HT1080 (cell line): ENCODE measurements at regions not wholly inside any gene's neighbourhood (a gene's known extent, or its start where the extent isn't known, plus 50 kb on each side); places are given as distances from the start of the nearest gene placed in this dataset.

Experiments
- DNase-seq: peaks from one replicate; pipeline ENCODE4 v3.0.0-alpha.2; 2015; ENCODE audit warnings: low read depth

- no peak for DNase-seq
Observed at GRCh38 chr4:22336822-22337221, 179.0 kb downstream of the ADGRA3 start.

GRCh38 chr4:22334155-22334554 lies 181.7 kb downstream of the ADGRA3 start:
- DNase-seq, result no peak

GRCh38 chr4:22324422-22324821 lies 191.4 kb downstream of the ADGRA3 start:
- DNase-seq, result no peak

- no peak for DNase-seq
Observed at GRCh38 chr4:22323691-22324090, 192.2 kb downstream of the ADGRA3 start.

DNA sequence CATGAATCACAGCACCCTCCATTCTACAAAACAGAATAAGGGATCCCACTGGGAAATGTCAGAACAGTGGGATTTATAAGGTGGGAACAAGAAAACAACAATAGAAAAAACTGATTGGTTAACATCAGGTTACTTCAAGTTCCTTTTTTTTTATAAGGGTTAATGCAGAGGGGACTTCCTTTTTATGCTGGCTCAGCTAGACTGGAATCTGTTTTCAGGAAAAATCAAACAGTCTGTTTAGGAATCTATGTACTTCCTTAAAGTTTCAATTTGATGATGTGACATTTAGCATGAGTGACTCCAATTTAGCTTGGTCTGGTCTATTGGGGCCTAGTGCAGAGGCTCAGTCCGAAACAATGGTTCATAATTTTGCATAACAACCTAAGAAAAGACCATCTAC lies 192.9 kb downstream of the ADGRA3 start:
- no peak for DNase-seq

DNA sequence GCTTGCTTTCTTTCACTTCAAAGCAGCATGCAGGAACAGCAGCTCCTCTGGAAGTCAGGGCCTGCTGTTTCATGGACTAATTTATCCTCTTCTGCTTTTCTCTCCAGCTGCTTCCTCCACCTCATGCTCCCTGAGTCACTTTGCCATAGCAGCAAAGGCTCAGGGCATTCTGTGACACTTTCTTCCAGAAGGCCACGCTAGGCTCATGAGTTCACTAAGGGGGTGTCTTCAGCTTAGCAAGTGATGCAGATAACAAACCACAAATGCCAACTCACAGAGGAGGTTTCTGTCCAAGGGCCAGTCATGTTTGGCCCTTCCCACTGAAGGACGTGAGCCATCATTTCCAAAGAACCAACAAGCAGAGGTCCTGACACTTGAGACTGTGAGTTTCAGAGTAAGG lies 200.2 kb downstream of the ADGRA3 start:
- DNase-seq, result peak; percentile 73

DNA sequence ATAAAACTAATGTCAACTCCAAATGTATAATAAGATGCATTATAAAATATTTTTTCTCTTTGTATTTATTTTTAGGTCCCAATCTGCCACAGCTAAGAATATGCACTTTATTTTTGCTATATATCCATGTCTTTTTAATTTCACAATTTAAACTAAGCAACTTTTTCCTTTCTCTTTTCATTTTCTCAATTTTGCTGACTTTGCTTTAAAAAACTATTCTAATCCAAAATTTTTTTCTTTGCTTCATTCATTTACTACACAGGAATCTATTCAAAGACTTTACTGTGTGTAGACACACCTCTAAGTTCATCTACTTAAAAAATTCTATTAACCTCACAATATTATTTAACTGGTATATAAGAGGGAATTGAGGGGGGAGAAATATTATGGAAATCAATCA lies 201.9 kb downstream of the ADGRA3 start:
- DNase-seq, result no peak

DNA sequence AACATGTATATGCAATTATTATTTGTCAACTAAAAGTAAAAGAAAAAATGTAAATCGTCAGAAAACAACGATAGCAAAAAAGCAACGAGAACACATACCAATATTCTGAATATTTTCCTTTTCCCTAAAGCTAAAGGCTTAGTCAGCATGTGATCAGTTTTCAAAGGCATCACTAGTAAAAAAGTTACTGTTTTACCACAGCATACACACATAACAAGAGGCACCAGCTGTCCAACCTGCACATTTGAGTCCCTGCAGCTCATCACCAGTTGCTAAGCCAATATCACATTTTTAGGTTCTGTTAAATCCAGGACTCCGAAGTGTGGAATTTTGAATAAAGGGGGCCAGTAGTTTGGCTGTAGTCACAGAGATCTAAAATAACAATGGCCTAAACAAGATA lies 203.8 kb downstream of the ADGRA3 start:
- DNase-seq, result no peak

DNA sequence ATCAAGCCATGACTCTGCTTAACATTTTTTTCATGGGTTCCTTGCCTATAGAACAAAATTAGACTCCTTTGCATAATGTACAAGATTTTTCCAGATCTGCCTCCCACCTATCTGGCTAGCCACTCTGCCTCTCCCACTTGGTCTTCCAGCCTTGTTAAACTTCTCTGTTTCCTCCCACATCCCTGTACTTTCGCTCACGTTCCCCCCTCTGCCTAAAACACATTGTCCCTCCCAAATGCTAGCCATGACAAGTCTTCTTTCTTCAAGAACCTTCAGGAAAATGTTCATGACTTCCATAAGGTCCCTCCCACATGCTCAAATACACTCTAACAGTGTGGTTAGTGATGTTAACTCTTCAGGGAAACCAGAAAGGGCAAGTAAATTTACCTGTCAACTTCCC lies 214.6 kb downstream of the ADGRA3 start:
- DNase-seq, result no peak

GRCh38 chr4:22299678-22300077 lies 216.2 kb downstream of the ADGRA3 start:
- DNase-seq, result no peak

GRCh38 chr4:22287631-22288030 lies 228.2 kb downstream of the ADGRA3 start:
- DNase-seq, result no peak

DNA sequence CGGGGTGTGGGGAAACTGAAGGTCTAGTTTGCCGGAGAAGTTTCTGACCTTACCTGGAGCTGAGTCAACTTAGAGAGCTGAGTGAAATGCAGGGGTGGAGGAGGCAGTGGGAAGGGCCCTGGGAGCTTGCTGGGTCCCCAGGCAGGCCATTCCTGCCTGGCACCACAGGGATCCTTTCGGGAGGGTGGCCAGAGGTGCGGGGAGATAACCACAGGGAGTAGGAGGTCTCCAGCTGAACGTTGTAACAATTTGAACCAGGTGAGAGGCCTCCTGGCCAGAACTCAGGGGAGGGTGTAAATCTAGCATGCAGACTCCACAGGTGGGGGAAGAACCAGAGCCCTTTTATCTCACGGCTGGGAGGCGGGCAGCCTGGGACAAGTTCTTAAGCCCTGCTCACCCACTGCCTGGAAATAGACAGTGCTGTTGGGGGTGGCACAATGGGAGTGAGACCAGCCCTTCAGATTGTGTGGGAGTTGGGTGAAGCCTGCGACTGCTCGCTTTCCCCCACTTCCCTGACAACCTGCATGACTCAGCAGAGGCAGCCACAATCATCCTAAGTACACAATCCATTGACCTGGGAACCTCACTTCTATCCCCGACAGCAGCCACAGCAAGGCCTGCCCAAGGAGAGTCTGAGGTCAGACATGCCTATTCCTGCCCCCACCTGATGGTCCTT lies 247.4 kb downstream of the ADGRA3 start:
- peak; percentile 75 for DNase-seq

- DNase-seq, result no peak
Observed at GRCh38 chr4:22264261-22264660, 251.6 kb downstream of the ADGRA3 start.

GRCh38 chr4:22253431-22253830 lies 262.4 kb downstream of the ADGRA3 start:
- no peak for DNase-seq

- no peak for DNase-seq
Observed at GRCh38 chr4:22246847-22247246, 269.0 kb downstream of the ADGRA3 start.

- DNase-seq, result no peak
Observed at GRCh38 chr4:22245294-22245693, 270.6 kb downstream of the ADGRA3 start.

DNA sequence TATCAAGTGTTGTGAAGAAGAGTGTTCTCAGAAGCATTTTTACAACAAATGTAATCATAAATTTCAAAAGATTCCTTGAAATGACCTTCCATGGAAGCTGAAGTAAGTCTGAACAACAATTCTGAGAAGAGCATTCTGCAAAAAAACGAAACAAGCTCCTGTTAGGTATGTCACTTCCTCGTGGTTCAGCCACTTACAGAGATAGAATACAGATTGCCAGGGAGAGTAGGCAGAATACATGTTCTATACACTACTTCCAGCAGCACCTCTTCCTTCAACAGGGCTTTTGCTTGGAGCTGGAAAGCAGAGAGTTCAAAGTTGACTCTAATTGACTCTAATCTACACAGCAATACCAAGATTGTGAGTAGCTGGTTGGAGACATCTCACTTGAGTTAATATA lies 274.5 kb downstream of the ADGRA3 start:
- no peak for DNase-seq

GRCh38 chr4:22240814-22241213 lies 275.1 kb downstream of the ADGRA3 start:
- no peak for DNase-seq

DNA sequence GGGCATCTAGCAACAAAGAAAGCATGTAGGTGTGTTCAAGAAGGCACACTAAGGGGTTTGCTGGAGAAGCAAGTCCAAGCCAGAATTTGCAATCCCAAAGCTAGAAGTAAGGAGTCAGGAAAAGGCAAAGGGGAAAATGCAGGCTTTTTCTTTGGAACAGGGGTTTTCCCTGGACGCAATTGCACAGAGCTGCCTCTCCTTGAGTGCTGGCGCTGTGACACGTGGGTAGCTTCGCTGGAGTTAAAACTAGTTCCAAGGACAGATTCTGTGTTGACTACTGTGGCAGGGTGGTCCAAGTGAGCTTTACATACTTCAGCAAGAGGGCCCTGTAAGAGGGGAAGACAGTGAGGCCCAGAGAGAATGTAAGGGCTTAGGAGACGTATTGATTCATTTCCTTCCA lies 277.1 kb downstream of the ADGRA3 start:
- DNase-seq, result peak; percentile 11

DNA sequence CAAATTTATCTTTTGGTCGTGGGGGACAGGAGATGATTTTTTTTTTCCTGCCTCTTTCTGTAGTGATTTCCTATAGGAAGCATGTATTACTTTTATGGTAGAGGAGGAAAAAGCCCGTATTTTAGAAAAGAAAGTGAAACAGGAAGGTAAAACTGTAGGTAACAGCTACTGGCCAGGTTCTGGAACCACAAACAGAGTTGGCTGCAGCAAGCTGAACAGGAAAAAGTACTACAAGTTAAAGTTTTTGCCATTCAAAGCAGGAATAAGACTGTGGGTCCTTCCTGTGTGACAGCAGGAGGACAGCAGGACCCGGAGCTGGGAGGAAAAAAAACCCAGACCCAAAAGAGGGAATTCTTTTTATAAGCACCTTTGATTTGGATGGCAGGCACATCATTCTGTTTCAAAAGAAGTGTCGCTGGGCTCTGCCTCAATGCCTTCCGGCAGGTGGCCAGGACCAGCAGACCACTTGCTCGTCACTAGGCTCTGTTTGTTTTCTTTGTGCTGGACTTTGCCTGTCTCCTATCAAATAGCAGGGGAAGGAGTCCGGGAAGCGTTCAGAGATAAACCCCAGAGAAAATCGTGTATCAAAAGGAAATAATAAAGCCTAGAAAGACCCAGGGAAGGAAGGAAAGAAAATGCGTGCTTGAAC lies 277.9 kb downstream of the ADGRA3 start:
- no peak for DNase-seq

DNA sequence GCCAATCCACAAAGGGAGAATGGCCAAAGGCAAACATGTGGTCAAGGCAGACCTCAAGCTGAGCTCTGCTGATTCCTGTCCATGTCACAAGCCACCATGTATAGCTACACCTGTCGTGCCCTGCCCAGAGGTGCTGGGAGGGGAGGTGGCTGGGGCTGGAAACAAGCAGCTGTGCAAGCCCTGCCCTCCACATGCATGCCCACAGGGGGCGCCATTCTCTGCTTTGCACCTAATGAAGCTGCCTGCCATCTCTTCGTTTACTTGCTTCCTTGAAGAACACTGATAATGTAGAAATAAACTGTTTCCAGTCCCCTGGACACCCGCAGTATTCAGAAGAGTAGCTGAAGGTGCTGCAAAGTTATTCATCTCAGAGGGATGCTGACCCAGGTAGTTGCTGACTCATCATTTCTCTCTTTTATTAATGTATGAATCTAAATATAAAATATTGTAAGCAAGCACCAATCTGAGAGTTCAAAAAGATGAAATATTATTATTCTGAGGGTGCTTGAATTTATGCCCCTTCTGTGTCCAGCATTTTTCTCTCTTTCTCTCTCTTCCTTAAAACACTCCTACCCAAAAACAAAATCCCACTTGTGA lies 278.6 kb downstream of the ADGRA3 start:
- DNase-seq, result peak; percentile 27

DNA sequence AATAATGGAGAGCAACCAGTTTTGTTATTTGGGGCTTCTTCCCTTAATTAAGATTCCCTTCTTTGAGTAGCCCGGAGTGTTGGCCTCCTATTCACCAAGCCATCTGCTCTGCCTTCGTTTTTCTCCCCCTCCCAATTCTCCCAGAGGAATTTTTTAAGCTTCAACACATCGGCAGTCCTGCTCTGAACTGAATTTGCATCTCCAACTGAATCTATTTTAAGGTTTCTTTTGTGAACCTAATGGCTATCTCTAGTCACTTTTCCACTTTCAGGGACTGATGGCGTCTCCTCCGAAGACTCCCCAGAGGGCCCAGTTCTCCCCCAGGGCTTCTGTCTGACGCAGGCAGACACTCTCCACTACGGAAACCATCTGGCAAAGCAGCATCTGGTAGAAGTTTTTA lies 280.2 kb downstream of the ADGRA3 start:
- no peak for DNase-seq

DNA sequence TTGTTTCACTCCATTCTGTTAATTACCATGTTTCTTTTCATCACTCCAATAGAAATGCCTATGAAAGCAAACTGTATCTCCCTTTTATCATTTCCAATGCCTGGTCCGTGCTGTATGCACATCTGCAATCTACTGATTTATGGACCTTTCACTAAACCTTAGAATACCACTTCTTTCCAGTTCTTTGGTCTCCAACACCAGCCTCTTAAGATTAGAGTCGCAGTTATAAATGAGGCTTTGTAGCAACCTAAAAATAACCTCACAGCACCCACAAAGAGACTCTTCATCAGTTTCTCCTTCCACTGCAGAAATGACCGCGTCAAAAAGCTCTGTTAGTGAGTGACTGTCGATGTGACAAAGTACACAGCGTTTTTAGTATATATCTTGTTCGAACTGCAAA lies 282.6 kb downstream of the ADGRA3 start:
- DNase-seq, result no peak
